OCI-LY1 (cell line): ENCODE measurements at regions not wholly inside any gene's neighbourhood (a gene's known extent, or its start where the extent isn't known, plus 50 kb on each side); places are given as distances from the start of the nearest gene placed in this dataset.

Experiments used
- CTCF ChIP-seq: fragments of 200-600 bp; sonication (generic), shearing (Covaris generic); IDR thresholded peaks from 2 replicates; pipeline ENCODE4 v1.5.1; 2017; ENCODE audit warnings: mild to moderate bottlenecking, antibody characterized with exemption, low read length, moderate library complexity, mixed read lengths
- EZH2 ChIP-seq: fragments of 200-600 bp; sonication (generic), shearing (Covaris generic); IDR thresholded peaks from 2 replicates; pipeline ENCODE4 v1.8.0; 2017; ENCODE audit warnings: borderline replicate concordance, mixed run types, mild to moderate bottlenecking, antibody characterized with exemption, low read length, moderate library complexity, mixed read lengths

GRCh38 chr4:107348188-107349050, 312.3 kb upstream of the DKK2 start:
- TF ChIP-seq CTCF: no peak
- no peak for TF ChIP-seq EZH2
